GM12874 (cell line): ENCODE measurements at regions not wholly inside any gene's neighbourhood (a gene's known extent, or its start where the extent isn't known, plus 50 kb on each side); places are given as distances from the start of the nearest gene placed in this dataset.

Experiments used
- CTCF ChIP-seq: IDR thresholded peaks from 2 replicates; pipeline ENCODE4 v1.5.1; 2011; ENCODE audit warnings: low read depth, mild to moderate bottlenecking, control low read depth, low read length, moderate library complexity; ENCODE audit not compliant: insufficient read depth

GRCh38 chr16:86087011-86087895 is 188.3 kb downstream of the IRF8 start:
- TF ChIP-seq CTCF, result no peak

DNA sequence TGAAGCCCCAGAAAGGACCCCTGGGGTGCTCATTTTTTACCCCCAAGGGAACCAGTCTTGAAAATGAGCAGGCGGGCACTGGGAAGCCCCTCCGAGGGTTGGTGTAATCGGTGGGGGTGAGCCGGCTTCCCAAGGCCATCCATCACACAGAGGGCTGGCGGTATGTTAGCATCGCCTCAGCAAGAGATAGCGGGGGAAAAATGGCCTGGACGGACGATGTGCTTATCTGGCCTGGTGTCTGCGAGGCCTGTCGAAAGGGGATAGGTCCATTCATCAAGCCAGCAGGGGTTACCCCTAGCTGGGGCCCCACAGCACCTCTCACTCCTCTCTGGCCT is 188.9 kb downstream of the IRF8 start:
- TF ChIP-seq CTCF, result no peak

DNA sequence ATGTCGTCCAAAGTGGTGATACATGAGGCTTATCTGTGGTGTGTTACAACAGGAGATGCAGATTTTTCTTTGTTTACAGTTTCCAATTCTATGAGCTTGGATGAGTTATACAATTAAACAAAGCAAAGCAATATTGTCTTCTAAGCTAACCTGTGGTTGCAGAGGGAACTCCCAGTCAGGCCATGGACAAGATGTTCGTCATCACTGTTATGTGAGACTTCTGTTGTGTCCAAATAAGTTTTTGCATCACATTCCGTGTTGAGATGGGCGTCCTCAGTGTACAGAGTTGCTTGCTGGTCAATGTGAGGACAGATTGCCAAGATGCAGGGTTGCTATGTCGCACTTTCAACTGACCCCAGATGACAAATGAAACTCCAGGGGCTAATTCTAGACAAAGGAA is 189.3 kb downstream of the IRF8 start:
- no peak for TF ChIP-seq CTCF

DNA sequence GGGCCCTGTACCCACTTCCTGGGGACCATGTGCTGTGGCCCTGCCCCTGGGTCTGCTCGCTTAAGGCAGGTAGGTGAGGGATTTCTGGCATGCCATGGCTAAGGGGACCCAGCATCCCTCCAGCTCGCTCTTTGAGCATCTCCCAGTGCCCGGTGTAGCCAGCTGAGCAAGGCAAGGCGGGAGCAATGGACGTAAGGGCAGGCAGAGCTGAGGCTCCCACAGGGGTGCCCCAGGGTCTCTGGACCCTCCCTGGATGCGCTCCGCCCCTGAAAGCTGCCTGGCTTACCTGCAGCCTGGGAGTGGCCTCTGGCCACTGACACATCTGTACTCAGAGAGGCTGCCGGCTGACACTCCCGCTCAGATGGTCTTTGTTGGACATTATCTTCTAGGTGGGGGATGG is 189.9 kb downstream of the IRF8 start:
- no peak for TF ChIP-seq CTCF

- TF ChIP-seq CTCF, result no peak
These were observed 190.5 kb downstream of the IRF8 start for GRCh38 chr16:86089334-86089900.

DNA sequence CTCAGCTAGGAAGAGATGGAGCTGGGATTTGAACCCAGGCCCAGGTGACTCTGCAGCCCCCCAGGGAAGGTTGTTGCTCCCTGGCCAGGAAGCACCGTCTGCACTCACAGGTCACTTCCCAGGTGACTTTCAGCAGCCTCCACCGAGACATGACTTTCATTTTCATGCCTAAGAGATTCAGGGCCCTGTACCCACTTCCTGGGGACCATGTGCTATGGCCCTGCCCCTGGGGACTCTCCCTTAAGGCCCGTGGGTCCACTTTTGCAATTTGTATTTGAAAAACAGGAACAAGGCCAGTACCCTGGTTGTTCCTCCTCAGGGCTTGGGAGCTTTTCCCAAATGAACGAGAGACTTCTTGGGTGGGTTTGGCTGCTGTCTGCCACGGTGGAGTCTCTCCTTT is 191.0 kb downstream of the IRF8 start:
- TF ChIP-seq CTCF, result no peak

GRCh38 chr16:86090461-86091170 is 191.7 kb downstream of the IRF8 start:
- TF ChIP-seq CTCF, result no peak
